T-cell (primary cell): ENCODE measurements at regions not wholly inside any gene's neighbourhood (a gene's known extent, or its start where the extent isn't known, plus 50 kb on each side); places are given as distances from the start of the nearest gene placed in this dataset.

Experiments
- ATAC-seq, 4 experiments: fragments of 200-7000 bp in 3 of 4; fragments of 150-1000 bp in 1 of 4; cut with Tn5 transposase; replicated peaks in 1 of 4; 1 replicate in 3 of 4; 2 replicates in 1 of 4; pipeline ENCODE4 v1.10.0; 2021; ENCODE audit warnings: moderate library complexity in 3 of 4, mild to moderate bottlenecking in 2 of 4, moderate number of reproducible peaks in 1 of 4
- CTCF ChIA-PET, 2 donors: fragments of 300-600 bp; sonication (Branson Sonifier 250); formaldehyde crosslinking; loops; one replicate each; lab custom pipeline; 2022; ENCODE audit warnings: antibody characterized with exemption in 2 of 2; lab: Charles Lee
- POLR2A ChIA-PET, 2 donors: fragments of 300-600 bp; sonication (Branson Sonifier 250); formaldehyde crosslinking; loops; one replicate each; lab custom pipeline; 2022; ENCODE audit warnings: antibody characterized with exemption in 2 of 2; lab: Charles Lee
- DNase-seq, 35 experiments: peaks; one replicate each; pipeline versions ENCODE4 v3.0.0 to v3.0.0-alpha.2; 2013 to 2023
- H3K27ac ChIP-seq: one replicate; pipeline ENCODE4 v1.5.1; 2013; ENCODE audit warnings: low read length
- H3K27me3 ChIP-seq, 2 experiments: replicated peaks in 1 of 2; 1 replicate in 1 of 2; 2 replicates in 1 of 2; pipeline versions ENCODE4 v1.6.1 to v1.7.0; 2013; ENCODE audit warnings: low read length in 1 of 2, mixed read lengths in 1 of 2; ENCODE audit not compliant: control insufficient read depth in 2 of 2, insufficient read depth in 2 of 2; ENCODE audit errors: extremely low read depth in 1 of 2
- H3K36me3 ChIP-seq, 2 donors: 1 replicate in 1 of 2; 2 replicates in 1 of 2; pipeline versions ENCODE4 v1.6.1 to v1.7.0; 2013; ENCODE audit warnings: low read length in 1 of 2; ENCODE audit not compliant: control insufficient read depth in 2 of 2, insufficient read depth in 1 of 2; ENCODE audit errors: extremely low read depth in 1 of 2
- H3K4me1 ChIP-seq, 2 experiments: 1 replicate in 1 of 2; 2 replicates in 1 of 2; pipeline versions ENCODE4 v1.6.1 to v1.7.0; 2013; ENCODE audit warnings: low read length in 2 of 2, mixed read lengths in 1 of 2; ENCODE audit not compliant: insufficient read depth in 2 of 2, control insufficient read depth in 1 of 2; ENCODE audit errors: extremely low read depth in 1 of 2
- H3K4me3 ChIP-seq, 2 donors: 1 replicate in 1 of 2; 2 replicates in 1 of 2; pipeline versions ENCODE4 v1.5.1 to v1.7.0; 2013; ENCODE audit warnings: mild to moderate bottlenecking in 2 of 2, low read length in 1 of 2, moderate library complexity in 1 of 2; ENCODE audit not compliant: control insufficient read depth in 1 of 2; ENCODE audit errors: extremely low read depth in 1 of 2
- H3K9me3 ChIP-seq: 2 replicates; pipeline ENCODE4 v1.7.0; 2013
- H3K27ac Mint-ChIP-seq, 2 donors: one replicate each; pipeline ENCODE4 v1.8.0; 2020 to 2021; ENCODE audit warnings: mild to moderate bottlenecking in 2 of 2, mixed read lengths in 2 of 2
- H3K27me3 Mint-ChIP-seq, 2 donors: one replicate each; pipeline ENCODE4 v1.8.0; 2021 to 2022; ENCODE audit warnings: mixed read lengths in 2 of 2
- H3K36me3 Mint-ChIP-seq: one replicate; pipeline ENCODE4 v1.8.0; 2021; ENCODE audit warnings: mixed read lengths
- H3K4me1 Mint-ChIP-seq, 3 donors: one replicate each; pipeline ENCODE4 v1.8.0; 2020 to 2022; ENCODE audit warnings: mixed read lengths in 3 of 3, mild to moderate bottlenecking in 1 of 3
- H3K4me3 Mint-ChIP-seq, 3 donors: one replicate each; pipeline ENCODE4 v1.8.0; 2020 to 2022; ENCODE audit warnings: mild to moderate bottlenecking in 3 of 3, mixed read lengths in 3 of 3, moderate library complexity in 3 of 3
- H3K9me3 Mint-ChIP-seq, 3 donors: one replicate each; pipeline ENCODE4 v1.8.0; 2020 to 2022; ENCODE audit warnings: mixed read lengths in 3 of 3
- WGBS: methylation state at CpG from one replicate; pipeline ENCODE4 v1.1.5; 2013; ENCODE audit warnings: missing lambda C conversion rate; ENCODE audit not compliant: insufficient coverage; 5-methylcytosine and 5-hydroxymethylcytosine counted together

GRCh38 chr13:111926501-111927180 is 140.3 kb upstream of the SOX1 start:
- Histone ChIP-seq H3K27me3 (peaks cover 0 to 5% of the 10 kb centered on the region in 2 experiments), H3K4me3 (no peak overlapping the region), H3K4me1 (no peaks in the 10 kb centered on the region), H3K9me3 (no peaks in the 10 kb centered on the region), H3K36me3 (no peaks in the 10 kb centered on the region), H3K27ac (no peak overlapping the region)
- Mint-ChIP-seq H3K36me3 (no peaks in the 10 kb centered on the region), H3K27me3 (peaks cover 0 to 7% of the 10 kb centered on the region in 2 donors), H3K4me3 (no peak overlapping the region), H3K4me1 (no peaks in the 10 kb centered on the region), H3K27ac (no peak overlapping the region), H3K9me3 (peaks cover 0 to under 1% (median under 1%) of the 10 kb centered on the region in 3 donors)
- WGBS, result 91% methylated on average over 7 of the region's 15 CpGs
- ChIA-PET POLR2A (no interaction called here), CTCF (no interaction called here)
- no peak for DNase-seq
- no peak for ATAC-seq

- 82% methylated on average over 7 of the region's 12 CpGs for WGBS
- ChIA-PET CTCF (no interaction called here), POLR2A (no interaction called here)
- Histone ChIP-seq H3K27ac (no peak overlapping the region), H3K27me3 (peaks cover 0 to 5% of the 10 kb centered on the region in 2 experiments), H3K36me3 (no peaks in the 10 kb centered on the region), H3K9me3 (no peaks in the 10 kb centered on the region), H3K4me3 (no peak overlapping the region), H3K4me1 (no peaks in the 10 kb centered on the region)
- no peak overlapping the region for H3K4me3 Mint-ChIP-seq
- DNase-seq (no peak), ATAC-seq (no peak)
- H3K4me1 Mint-ChIP-seq, result no peaks in the 10 kb centered on the region
- no peak overlapping the region for H3K27ac Mint-ChIP-seq
- no peaks in the 10 kb centered on the region for H3K36me3 Mint-ChIP-seq
- H3K9me3 Mint-ChIP-seq, result peaks cover 5 to 6% (median 6%) of the 10 kb centered on the region in 3 donors
- peaks cover 0 to 4% of the 10 kb centered on the region in 2 donors for H3K27me3 Mint-ChIP-seq
Measured at GRCh38 chr13:111927181-111927540, 139.8 kb upstream of the SOX1 start.

GRCh38 chr13:111929036-111929616 is 137.8 kb upstream of the SOX1 start:
- 79% methylated on average over 8 of the region's 8 CpGs for WGBS
- Mint-ChIP-seq H3K27me3 (peaks cover 0 to 4% of the 10 kb centered on the region in 2 donors), H3K4me1 (no peaks in the 10 kb centered on the region), H3K9me3 (peaks cover 7 to 16% (median 8%) of the 10 kb centered on the region in 3 donors), H3K36me3 (no peaks in the 10 kb centered on the region), H3K27ac (no peak overlapping the region), H3K4me3 (no peak overlapping the region)
- DNase-seq (no peak), ATAC-seq (no peak)
- ChIA-PET CTCF (no interaction called here), POLR2A (no interaction called here)
- Histone ChIP-seq H3K27me3 (peaks cover 0 to 2% of the 10 kb centered on the region in 2 experiments), H3K4me3 (no peak overlapping the region), H3K27ac (no peak overlapping the region), H3K9me3 (no peaks in the 10 kb centered on the region), H3K36me3 (no peaks in the 10 kb centered on the region), H3K4me1 (no peaks in the 10 kb centered on the region)

GRCh38 chr13:111936267-111936925 is 130.6 kb upstream of the SOX1 start:
- DNase-seq (no peak), ATAC-seq (no peak)
- peaks cover 7 to 21% (median 16%) of the 10 kb centered on the region in 3 donors for H3K9me3 Mint-ChIP-seq
- H3K27me3 Mint-ChIP-seq, result peaks cover 5 to 13% of the 10 kb centered on the region in 2 donors
- no peaks in the 10 kb centered on the region for H3K4me1 Mint-ChIP-seq
- Histone ChIP-seq H3K27me3 (peaks cover 0 to 22% of the 10 kb centered on the region in 2 experiments), H3K36me3 (no peaks in the 10 kb centered on the region), H3K9me3 (no peaks in the 10 kb centered on the region), H3K4me3 (no peak overlapping the region), H3K27ac (no peak overlapping the region), H3K4me1 (no peaks in the 10 kb centered on the region)
- H3K27ac Mint-ChIP-seq, result no peak overlapping the region
- WGBS, result 93% methylated on average over 2 of the region's 3 CpGs
- ChIA-PET POLR2A (no interaction called here), CTCF (no interaction called here)
- H3K4me3 Mint-ChIP-seq, result no peak overlapping the region
- H3K36me3 Mint-ChIP-seq, result no peaks in the 10 kb centered on the region

- no peak for ATAC-seq
- H3K4me3 Mint-ChIP-seq, result no peak overlapping the region
- no peak overlapping the region for H3K27ac Mint-ChIP-seq
- no peak for DNase-seq
- Histone ChIP-seq H3K4me3 (no peak overlapping the region), H3K36me3 (no peaks in the 10 kb centered on the region), H3K4me1 (no peaks in the 10 kb centered on the region), H3K27ac (no peak overlapping the region), H3K27me3 (peaks cover 0 to 22% of the 10 kb centered on the region in 2 experiments), H3K9me3 (no peaks in the 10 kb centered on the region)
- ChIA-PET CTCF (no interaction called here), POLR2A (no interaction called here)
- 73% methylated on average over 9 of the region's 9 CpGs for WGBS
- no peaks in the 10 kb centered on the region for H3K36me3 Mint-ChIP-seq
- H3K27me3 Mint-ChIP-seq, result peaks cover 6 to 13% of the 10 kb centered on the region in 2 donors
- no peaks in the 10 kb centered on the region for H3K4me1 Mint-ChIP-seq
- H3K9me3 Mint-ChIP-seq, result peaks cover 0 to 13% (median 8%) of the 10 kb centered on the region in 3 donors
Measured at GRCh38 chr13:111937777-111938311, 129.1 kb upstream of the SOX1 start.

- CTCF ChIA-PET, result no interaction called here
- H3K4me1 Mint-ChIP-seq, result no peaks in the 10 kb centered on the region
- DNase-seq (no peak), ATAC-seq (no peak)
- Histone ChIP-seq H3K4me3 (no peak overlapping the region), H3K4me1 (no peaks in the 10 kb centered on the region), H3K27me3 (peaks cover 0 to 22% of the 10 kb centered on the region in 2 experiments), H3K27ac (no peak overlapping the region), H3K36me3 (no peaks in the 10 kb centered on the region), H3K9me3 (no peaks in the 10 kb centered on the region)
- POLR2A ChIA-PET, result no interaction called here
- H3K27ac Mint-ChIP-seq, result no peak overlapping the region
- peaks cover 9 to 15% of the 10 kb centered on the region in 2 donors for H3K27me3 Mint-ChIP-seq
- H3K36me3 Mint-ChIP-seq, result no peaks in the 10 kb centered on the region
- 81% methylated on average over 6 of the region's 14 CpGs for WGBS
- no peak overlapping the region for H3K4me3 Mint-ChIP-seq
- H3K9me3 Mint-ChIP-seq, result peaks cover 0 to 13% (median 0%) of the 10 kb centered on the region in 3 donors
Measured at GRCh38 chr13:111938741-111939665, 127.9 kb upstream of the SOX1 start.
